Stimulated activated CD4-positive, alpha-beta T cell treated with anti-CD3 and anti-CD28 coated beads, TNF-alpha, amount 100 ng/mL, for 1 hour (primary cell): ENCODE measurements at regions not wholly inside any gene's neighbourhood (a gene's known extent, or its start where the extent isn't known, plus 50 kb on each side); places are given as distances from the start of the nearest gene placed in this dataset.

ENCODE experiments used
- DNase-seq, 3 donors: peaks; one replicate each; pipeline ENCODE4 v3.0.0-alpha.2; 2020; ENCODE audit warnings: low read depth in 3 of 3, low spot score in 1 of 3

DNA sequence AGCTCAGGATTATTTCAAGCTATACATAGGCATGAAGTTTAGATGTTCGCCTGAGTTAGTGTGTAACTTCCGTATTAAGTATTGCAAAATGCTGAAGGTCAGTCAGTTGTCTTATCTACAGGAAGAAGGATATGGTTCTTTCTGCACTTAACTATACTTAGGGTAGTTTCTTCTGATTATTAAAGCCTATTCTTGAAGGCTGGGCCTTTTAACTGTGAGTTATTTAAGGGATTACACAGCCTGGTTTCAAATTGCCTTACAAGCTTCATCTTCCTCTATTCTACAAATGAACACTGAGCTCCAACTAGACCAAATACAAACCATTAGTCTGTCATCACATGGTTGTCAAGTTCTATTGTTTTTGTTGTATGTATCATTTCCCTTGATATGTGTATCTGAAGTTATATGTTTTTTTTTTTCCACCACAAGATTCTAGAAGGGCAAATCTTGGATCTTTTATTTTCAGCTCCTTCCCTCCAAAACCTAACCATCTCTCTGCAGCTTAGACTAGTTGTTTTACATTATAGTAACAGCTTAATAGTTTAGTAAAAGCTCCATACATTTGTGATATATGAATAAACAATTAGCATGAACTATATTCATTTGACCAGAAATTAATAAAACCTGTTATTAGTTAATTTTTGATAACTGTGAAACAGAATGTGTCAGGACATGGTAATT, 272.9 kb upstream of the KCNMB2 start:
- DNase-seq: no peak

- no peak for DNase-seq
These were observed 268.9 kb upstream of the KCNMB2 start for GRCh38 chr3:178267158-178267844.

DNA sequence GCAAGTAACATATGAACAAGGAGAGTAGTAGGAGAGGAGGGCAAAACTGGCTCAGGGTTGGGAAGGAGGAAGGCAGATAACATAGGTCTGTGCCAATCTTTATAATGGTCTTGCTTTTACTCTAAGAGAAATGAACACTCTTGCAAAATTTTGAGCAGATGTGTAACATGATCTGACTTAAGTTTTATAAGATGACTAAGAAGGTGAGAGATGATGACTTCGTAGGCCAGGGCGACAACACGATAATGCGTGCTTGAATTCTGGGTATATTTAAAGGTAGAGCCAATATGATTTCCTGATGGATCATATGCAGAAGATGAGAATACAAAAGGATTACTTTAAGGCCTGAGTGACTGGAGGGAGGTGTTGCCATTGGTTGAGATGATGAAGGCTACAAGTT, 265.4 kb upstream of the KCNMB2 start:
- DNase-seq: no peak

DNA sequence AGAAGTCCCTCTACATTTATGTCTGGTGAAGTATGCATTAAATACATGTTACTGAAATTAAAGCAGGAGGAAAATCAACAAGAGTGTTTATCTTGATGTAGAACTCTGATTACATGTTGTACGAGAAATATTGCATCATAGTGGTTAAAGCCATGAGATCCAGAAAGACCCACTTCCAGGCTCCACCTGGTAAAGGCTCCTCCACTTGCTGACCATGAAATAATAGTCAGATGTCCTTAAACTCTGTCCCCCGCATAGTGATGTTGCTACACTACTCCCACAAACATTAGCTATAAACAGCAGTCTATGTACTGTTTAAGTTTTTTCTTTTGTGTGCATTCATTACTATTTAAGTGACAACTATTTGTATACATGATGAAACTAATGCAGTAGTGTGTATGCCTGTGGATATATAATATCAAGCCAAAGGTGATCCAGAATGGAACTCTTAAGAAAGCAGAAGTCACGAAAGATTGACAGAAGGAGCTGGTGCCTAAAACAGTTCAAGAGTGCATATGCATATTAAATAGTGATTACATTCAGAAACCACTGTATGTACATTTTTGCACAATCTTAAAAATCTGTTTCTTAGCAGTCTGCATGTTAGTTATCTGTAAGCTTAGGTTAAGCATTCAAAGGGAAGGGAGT, 264.4 kb upstream of the KCNMB2 start:
- no peak for DNase-seq

- no peak for DNase-seq
These were observed 263.4 kb upstream of the KCNMB2 start for GRCh38 chr3:178272841-178273240.

DNA sequence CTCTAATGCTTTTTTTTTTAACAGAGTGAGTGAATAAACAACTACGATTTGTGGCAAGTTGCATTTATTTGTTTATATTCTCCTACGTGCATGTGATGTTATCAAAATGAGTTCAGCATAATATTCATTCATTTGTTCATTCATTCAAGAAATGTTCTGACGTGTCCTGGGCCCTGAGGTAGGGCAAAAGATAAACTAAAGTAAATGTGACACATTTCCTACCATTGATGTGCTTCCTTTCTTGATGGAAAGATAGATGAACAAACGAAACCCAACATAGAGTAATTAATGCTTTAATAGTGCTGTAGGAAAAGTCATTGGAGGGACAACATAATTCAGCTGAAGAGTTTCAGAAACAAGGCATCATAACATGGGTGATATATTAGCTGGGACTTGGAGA, 261.5 kb upstream of the KCNMB2 start:
- DNase-seq: no peak

GRCh38 chr3:178275311-178275710, 260.9 kb upstream of the KCNMB2 start:
- DNase-seq: no peak

DNA sequence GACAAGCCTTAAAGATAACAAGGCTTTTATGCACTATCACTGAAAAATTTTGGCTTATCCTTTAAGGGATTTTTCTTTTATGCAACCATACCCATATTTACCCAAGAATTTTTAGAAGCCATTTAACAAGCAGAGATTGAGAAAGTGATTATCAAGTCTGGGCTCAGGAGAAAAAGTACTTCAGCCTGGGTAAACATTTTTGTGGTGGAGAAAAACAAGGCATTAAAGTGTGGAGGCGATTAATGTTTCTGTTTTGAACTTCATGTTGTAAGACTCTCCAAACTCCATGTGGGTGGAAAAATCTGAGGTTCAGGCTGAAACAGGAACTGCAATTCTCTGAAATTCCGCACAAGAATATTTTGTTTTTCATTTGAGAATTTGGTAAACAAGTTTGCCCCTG, 260.4 kb upstream of the KCNMB2 start:
- DNase-seq: no peak

- no peak for DNase-seq
These were observed 258.6 kb upstream of the KCNMB2 start for GRCh38 chr3:178277605-178278004.

DNA sequence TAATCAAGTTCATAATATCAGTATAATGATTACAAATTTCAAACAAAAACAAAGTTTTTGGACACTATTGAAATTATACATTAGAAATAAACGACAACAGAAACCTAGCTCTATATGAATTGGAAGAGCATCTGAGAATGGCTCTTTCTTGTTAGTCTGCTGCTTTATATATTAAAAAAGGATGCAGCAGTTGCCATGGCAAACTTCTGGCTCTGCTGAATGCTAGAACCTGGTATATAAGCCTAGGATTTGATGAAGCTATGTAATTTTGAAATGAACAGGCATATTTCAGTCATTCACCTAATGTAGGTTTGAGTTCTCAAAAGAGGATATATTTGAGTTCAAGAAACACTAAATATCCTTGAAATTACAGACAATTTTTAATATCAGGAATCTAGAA, 252.7 kb upstream of the KCNMB2 start:
- no peak for DNase-seq

GRCh38 chr3:178284181-178284580, 252.1 kb upstream of the KCNMB2 start:
- DNase-seq: no peak

GRCh38 chr3:178288074-178288473, 248.2 kb upstream of the KCNMB2 start:
- DNase-seq: no peak

DNA sequence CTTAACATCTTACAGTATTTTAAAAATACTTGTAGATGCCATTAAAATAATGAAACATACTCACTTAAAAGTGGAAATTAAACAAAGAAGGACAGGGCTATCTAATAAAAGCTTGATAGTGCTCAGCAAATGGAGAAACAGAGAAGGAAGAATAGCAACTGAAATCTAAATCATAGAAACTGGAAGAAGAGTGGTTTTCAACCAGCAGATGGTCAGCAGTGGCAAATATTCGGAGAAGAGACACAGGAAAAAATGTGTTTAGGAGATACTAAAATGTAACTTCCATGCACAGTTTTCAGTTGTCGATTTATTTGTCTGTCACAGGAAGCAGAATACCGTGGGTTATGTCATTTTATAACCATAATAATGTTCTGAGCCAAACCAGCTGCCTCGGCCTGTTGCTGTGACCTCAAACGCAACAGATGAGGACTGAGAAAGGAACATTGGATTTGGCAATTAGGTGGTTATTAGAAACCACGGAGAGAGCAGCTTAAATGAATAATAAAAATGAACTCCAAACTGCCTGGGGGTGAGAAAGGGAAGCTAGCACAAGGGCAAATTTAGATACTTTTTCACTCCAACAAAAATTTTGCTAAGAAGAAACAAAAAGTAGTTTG, 246.6 kb upstream of the KCNMB2 start:
- DNase-seq: no peak

- no peak for DNase-seq
These were observed 244.5 kb upstream of the KCNMB2 start for GRCh38 chr3:178291574-178292370.

- DNase-seq: no peak
These were observed 240.8 kb upstream of the KCNMB2 start for GRCh38 chr3:178295292-178295912.

DNA sequence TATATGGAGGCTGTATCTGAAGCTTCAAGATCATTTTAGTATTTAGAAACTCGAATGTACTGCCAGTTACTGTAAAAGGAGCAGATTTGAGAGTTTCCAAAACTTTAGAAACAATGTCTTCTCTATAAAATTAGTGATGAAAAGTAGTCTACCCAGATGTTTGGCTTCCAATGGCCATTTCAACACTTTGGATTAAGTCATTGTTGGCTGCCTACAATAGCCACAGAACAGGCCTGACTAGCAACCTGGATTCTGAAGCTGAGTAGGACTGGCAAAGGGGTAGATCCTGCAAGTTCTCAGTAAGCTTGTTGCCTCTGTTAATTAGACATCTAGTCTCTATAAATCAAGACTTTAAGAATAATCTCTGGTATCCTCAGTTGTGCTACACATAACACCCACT, 239.0 kb upstream of the KCNMB2 start:
- DNase-seq: no peak

DNA sequence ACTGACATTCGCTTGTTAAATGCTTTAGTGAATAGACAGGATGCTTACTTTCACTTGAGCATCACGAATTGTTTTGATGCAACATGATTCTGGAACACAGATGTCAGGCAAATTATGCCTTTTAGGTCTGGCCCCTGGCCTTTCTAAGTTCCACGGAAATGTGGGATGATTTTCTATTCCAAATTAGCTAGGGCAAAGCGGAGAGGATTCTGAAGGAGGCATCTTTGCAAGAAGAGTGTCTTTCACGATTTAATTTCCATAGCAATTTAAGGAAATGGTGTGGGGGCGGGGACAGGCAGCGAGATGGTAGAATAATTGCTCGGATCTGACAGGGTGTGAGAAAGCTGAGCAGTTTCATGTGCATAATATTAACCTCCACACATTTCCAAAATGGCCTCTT, 238.5 kb upstream of the KCNMB2 start:
- no peak for DNase-seq

DNA sequence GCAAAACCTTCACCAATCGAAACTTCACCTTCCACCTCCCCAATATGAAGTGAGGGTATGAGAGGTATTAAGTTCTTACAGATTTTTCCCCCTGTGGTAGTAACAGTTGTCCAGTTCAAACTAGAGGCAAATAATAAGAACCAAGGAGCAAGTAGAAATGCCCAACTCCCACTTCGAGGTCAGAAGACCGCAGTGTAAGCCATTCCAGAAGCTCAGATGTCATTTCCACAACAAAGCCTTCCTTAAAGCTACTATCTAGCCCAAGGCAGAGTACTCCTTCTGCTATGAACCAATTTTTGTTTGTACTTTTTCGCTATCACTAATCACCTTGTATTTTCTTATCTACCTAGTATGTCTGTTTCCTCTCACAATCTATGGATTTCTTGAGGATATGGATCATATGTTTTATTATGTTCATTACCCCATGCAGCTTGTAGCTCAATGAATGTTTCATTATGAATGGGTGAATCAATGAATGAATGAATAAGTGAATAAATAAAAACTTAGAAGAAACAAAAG, 235.7 kb upstream of the KCNMB2 start:
- DNase-seq: no peak

GRCh38 chr3:178302966-178303930, 233.0 kb upstream of the KCNMB2 start:
- DNase-seq: no peak
